ENCODE measurements at regions not wholly inside any gene's neighbourhood (a gene's known extent, or its start where the extent isn't known, plus 50 kb on each side); places are given as distances from the start of the nearest gene placed in this dataset.

GRCh38 chr9:126151686-126152134, 174.9 kb upstream of the MVB12B start:
- no peak for DNase-seq (ENCODE audit: low read depth in 2 of 2, low spot score in 1 of 2)

GRCh38 chr9:126152622-126153362, 173.8 kb upstream of the MVB12B start:
- no peak for DNase-seq (ENCODE audit: low read depth in 2 of 2, low spot score in 1 of 2)

GRCh38 chr9:126153382-126153781, 173.2 kb upstream of the MVB12B start:
- no peak for DNase-seq (ENCODE audit: low read depth in 2 of 2, low spot score in 1 of 2)

- DNase-seq (ENCODE audit: low read depth in 2 of 2, low spot score in 1 of 2), result no peak
These were observed 172.3 kb upstream of the MVB12B start for GRCh38 chr9:126154182-126154827.

- DNase-seq (ENCODE audit: low read depth in 2 of 2, low spot score in 1 of 2), result no peak
These were observed 171.8 kb upstream of the MVB12B start for GRCh38 chr9:126154869-126155268.

GRCh38 chr9:126155756-126156664, 170.6 kb upstream of the MVB12B start:
- no peak for DNase-seq (ENCODE audit: low read depth in 2 of 2, low spot score in 1 of 2)

GRCh38 chr9:126156898-126157297, 169.7 kb upstream of the MVB12B start:
- no peak for DNase-seq (ENCODE audit: low read depth in 2 of 2, low spot score in 1 of 2)

- DNase-seq (ENCODE audit: low read depth in 2 of 2, low spot score in 1 of 2), result no peak
These were observed 169.2 kb upstream of the MVB12B start for GRCh38 chr9:126157423-126157822.

- DNase-seq (ENCODE audit: low read depth in 2 of 2, low spot score in 1 of 2), result no peak
These were observed 168.6 kb upstream of the MVB12B start for GRCh38 chr9:126157826-126158587.

GRCh38 chr9:126158588-126159429, 167.8 kb upstream of the MVB12B start:
- DNase-seq (ENCODE audit: low read depth in 2 of 2, low spot score in 1 of 2), result no peak

- no peak for DNase-seq (ENCODE audit: low read depth in 2 of 2, low spot score in 1 of 2)
These were observed 167.1 kb upstream of the MVB12B start for GRCh38 chr9:126159430-126160060.

- DNase-seq (ENCODE audit: low read depth in 2 of 2, low spot score in 1 of 2), result no peak
These were observed 166.4 kb upstream of the MVB12B start for GRCh38 chr9:126160067-126160853.

- DNase-seq (ENCODE audit: low read depth in 2 of 2, low spot score in 1 of 2), result no peak
These were observed 165.7 kb upstream of the MVB12B start for GRCh38 chr9:126160854-126161329.

GRCh38 chr9:126162611-126163381, 163.8 kb upstream of the MVB12B start:
- DNase-seq (ENCODE audit: low read depth in 2 of 2, low spot score in 1 of 2), result no peak

- DNase-seq (ENCODE audit: low read depth in 2 of 2, low spot score in 1 of 2), result no peak
These were observed 161.7 kb upstream of the MVB12B start for GRCh38 chr9:126164796-126165525.

- DNase-seq (ENCODE audit: low read depth in 2 of 2, low spot score in 1 of 2), result no peak
These were observed 160.9 kb upstream of the MVB12B start for GRCh38 chr9:126165755-126166154.

- no peak for DNase-seq (ENCODE audit: low read depth in 2 of 2, low spot score in 1 of 2)
These were observed 160.3 kb upstream of the MVB12B start for GRCh38 chr9:126166291-126166690.
